Type B pancreatic cell (in vitro differentiated cells): ENCODE measurements at regions not wholly inside any gene's neighbourhood (a gene's known extent, or its start where the extent isn't known, plus 50 kb on each side); places are given as distances from the start of the nearest gene placed in this dataset.

Source experiments
- DNase-seq: peaks from one replicate; pipeline ENCODE4 v3.0.0; 2021; ENCODE audit warnings: mixed read lengths; ENCODE audit not compliant: unreplicated experiment; ENCODE audit errors: extremely low spot score
- H3K27ac Mint-ChIP-seq: 2 replicates; pipeline ENCODE4 v1.8.0; 2021; ENCODE audit warnings: mild to moderate bottlenecking, mixed read lengths
- H3K27me3 Mint-ChIP-seq: 2 replicates; pipeline ENCODE4 v1.8.0; 2021; ENCODE audit warnings: mixed read lengths
- H3K36me3 Mint-ChIP-seq: 2 replicates; pipeline ENCODE4 v1.8.0; 2021; ENCODE audit warnings: mixed read lengths
- H3K4me1 Mint-ChIP-seq: one replicate; pipeline ENCODE4 v1.8.0; 2021; ENCODE audit warnings: mixed read lengths; ENCODE audit not compliant: unreplicated experiment
- H3K4me3 Mint-ChIP-seq: 2 replicates; pipeline ENCODE4 v1.8.0; 2021; ENCODE audit warnings: mild to moderate bottlenecking, mixed read lengths
- H3K9me3 Mint-ChIP-seq: 2 replicates; pipeline ENCODE4 v1.8.0; 2021; ENCODE audit warnings: mixed read lengths
- CTCF ChIP-seq: fragments of 200-600 bp; sonication (generic); conservative IDR thresholded peaks from 2 replicates; pipeline ENCODE4 v1.5.0; 2021; ENCODE audit warnings: antibody characterized with exemption, mild to moderate bottlenecking

- H3K4me3 Mint-ChIP-seq, result no peak overlapping the region
- no peak overlapping the region for H3K27ac Mint-ChIP-seq
- no peak for DNase-seq
- H3K36me3 Mint-ChIP-seq, result no peaks in the 10 kb centered on the region
- peaks cover 3% of the 10 kb centered on the region for H3K27me3 Mint-ChIP-seq
- no peaks in the 10 kb centered on the region for H3K9me3 Mint-ChIP-seq
- no peak for TF ChIP-seq CTCF
- H3K4me1 Mint-ChIP-seq, result peaks cover 5% of the 10 kb centered on the region
These were observed 460.9 kb upstream of the SULF2 start for GRCh38 chr20:48246061-48246790.

GRCh38 chr20:48242623-48243022, 457.3 kb upstream of the SULF2 start:
- H3K27ac Mint-ChIP-seq, result no peak overlapping the region
- H3K36me3 Mint-ChIP-seq, result no peaks in the 10 kb centered on the region
- DNase-seq, result no peak
- no peak for TF ChIP-seq CTCF
- H3K27me3 Mint-ChIP-seq, result peaks cover 3% of the 10 kb centered on the region
- H3K4me1 Mint-ChIP-seq, result peaks cover 13% of the 10 kb centered on the region
- H3K4me3 Mint-ChIP-seq, result no peak overlapping the region
- no peaks in the 10 kb centered on the region for H3K9me3 Mint-ChIP-seq

- no peak for DNase-seq
- Mint-ChIP-seq H3K4me1 (peaks cover 11% of the 10 kb centered on the region), H3K27ac (no peak overlapping the region), H3K9me3 (no peaks in the 10 kb centered on the region), H3K36me3 (no peaks in the 10 kb centered on the region), H3K4me3 (no peak overlapping the region), H3K27me3 (peaks cover 3% of the 10 kb centered on the region)
- TF ChIP-seq CTCF, result no peak
These were observed 456.2 kb upstream of the SULF2 start for GRCh38 chr20:48241482-48241881.

GRCh38 chr20:48238781-48239180, 453.5 kb upstream of the SULF2 start:
- Mint-ChIP-seq H3K9me3 (no peaks in the 10 kb centered on the region), H3K4me1 (peaks cover 13% of the 10 kb centered on the region), H3K36me3 (no peaks in the 10 kb centered on the region), H3K27me3 (peaks cover 3% of the 10 kb centered on the region), H3K4me3 (no peak overlapping the region), H3K27ac (no peak overlapping the region)
- no peak for TF ChIP-seq CTCF
- no peak for DNase-seq

GRCh38 chr20:48238326-48238725, 453.0 kb upstream of the SULF2 start:
- no peak for DNase-seq

More at GRCh38 chr20:48238326-48238725, 453.0 kb upstream of the SULF2 start:
- Mint-ChIP-seq H3K36me3 (no peaks in the 10 kb centered on the region), H3K4me1 (peaks cover 13% of the 10 kb centered on the region), H3K27ac (no peak overlapping the region), H3K27me3 (peaks cover 3% of the 10 kb centered on the region), H3K9me3 (no peaks in the 10 kb centered on the region), H3K4me3 (no peak overlapping the region)
- no peak for TF ChIP-seq CTCF
